Suprapubic skin (tissue), 3 donors: ENCODE measurements at regions not wholly inside any gene's neighbourhood (a gene's known extent, or its start where the extent isn't known, plus 50 kb on each side); places are given as distances from the start of the nearest gene placed in this dataset.

Experiments
- POLR2A ChIP-seq, 2 donors: fragments of 450-650 bp; IDR thresholded peaks; one replicate each; pipeline ENCODE4 v1.6.1; 2017; ENCODE audit warnings: antibody characterized with exemption in 2 of 2, mild to moderate bottlenecking in 2 of 2, moderate library complexity in 2 of 2
- TF ChIP-seq, protein P1 (sequence below), 2 donors: fragments of 200-600 bp in 1 of 2; fragments of 450-650 bp in 1 of 2; sonication (generic) in 1 of 2; IDR thresholded peaks; one replicate each; pipeline ENCODE4 v1.5.1; 2016 to 2019; ENCODE audit warnings: antibody characterized with exemption in 2 of 2, mild to moderate bottlenecking in 1 of 2, moderate library complexity in 1 of 2

DNA sequence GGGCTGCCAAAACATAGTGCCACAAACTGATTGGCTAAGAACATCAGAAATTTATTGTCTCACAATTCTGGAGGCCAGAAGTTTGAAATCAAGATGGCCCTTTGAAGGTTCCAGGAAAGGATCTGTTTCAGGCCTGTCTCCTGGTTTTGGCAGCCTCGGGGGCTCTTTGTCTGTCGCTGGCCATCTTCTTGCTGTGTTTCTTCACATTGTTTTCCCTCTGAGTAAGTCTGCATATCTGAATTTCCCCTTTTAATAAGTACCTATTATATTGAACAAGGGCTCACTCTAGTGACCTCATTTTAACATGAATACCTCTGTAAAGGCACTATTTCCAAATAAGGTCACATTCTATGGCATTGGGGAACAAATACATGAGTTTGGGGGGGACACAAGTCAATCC, 467.1 kb upstream of the MGAT4C start:
- no peak for TF ChIP-seq POLR2A (IDR thresholded peaks at IDR 0.05)
- TF ChIP-seq, protein P1, sequence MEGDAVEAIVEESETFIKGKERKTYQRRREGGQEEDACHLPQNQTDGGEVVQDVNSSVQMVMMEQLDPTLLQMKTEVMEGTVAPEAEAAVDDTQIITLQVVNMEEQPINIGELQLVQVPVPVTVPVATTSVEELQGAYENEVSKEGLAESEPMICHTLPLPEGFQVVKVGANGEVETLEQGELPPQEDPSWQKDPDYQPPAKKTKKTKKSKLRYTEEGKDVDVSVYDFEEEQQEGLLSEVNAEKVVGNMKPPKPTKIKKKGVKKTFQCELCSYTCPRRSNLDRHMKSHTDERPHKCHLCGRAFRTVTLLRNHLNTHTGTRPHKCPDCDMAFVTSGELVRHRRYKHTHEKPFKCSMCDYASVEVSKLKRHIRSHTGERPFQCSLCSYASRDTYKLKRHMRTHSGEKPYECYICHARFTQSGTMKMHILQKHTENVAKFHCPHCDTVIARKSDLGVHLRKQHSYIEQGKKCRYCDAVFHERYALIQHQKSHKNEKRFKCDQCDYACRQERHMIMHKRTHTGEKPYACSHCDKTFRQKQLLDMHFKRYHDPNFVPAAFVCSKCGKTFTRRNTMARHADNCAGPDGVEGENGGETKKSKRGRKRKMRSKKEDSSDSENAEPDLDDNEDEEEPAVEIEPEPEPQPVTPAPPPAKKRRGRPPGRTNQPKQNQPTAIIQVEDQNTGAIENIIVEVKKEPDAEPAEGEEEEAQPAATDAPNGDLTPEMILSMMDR (IDR thresholded peaks at IDR 0.05) = no peak
